ENCODE measurements at regions not wholly inside any gene's neighbourhood (a gene's known extent, or its start where the extent isn't known, plus 50 kb on each side); places are given as distances from the start of the nearest gene placed in this dataset.

DNA sequence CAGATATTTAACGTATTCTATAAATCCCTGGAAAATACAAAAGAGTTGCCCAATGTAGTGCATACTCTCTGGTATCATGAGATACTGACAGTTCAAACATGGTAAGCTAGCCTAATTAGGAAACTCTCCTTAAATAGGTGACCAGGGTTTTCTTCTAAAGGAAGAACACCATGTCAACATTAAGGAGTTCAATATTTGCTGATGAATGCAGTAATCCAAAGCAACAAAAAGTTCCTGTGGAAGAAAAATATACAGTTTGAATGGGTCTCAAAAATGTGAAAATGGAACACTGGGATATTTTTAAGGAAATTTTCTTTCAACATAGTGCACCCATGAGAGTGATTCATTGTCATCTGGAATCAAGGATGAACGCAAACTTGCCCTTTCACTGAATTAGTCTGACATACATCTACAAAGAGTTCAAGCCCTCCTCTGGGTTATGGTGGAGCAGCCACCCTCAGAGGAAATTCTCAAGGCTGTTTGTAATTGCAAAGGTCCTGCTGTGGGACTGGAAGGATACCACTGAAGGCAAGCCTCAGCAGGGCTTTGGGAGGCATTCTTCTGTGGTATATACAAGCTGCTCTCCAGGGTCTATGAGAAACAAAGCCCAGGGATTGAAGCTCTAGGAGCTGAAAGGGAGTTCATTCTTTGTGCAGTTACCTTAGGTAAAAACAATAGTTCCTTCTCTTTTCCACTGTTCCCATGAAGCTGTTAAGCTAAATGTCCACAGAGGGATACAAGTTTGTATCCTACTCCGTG lies 700.3 kb downstream of the TUSC7 start (continued):
- no peak for TF ChIP-seq THAP12 (CRISPR knock-in tag; IDR thresholded peaks at IDR 0.05)
- TF ChIP-seq CREM (IDR thresholded peaks at IDR 0.05; ENCODE audit: low read depth) = no peak
- TF ChIP-seq CTBP1 (IDR thresholded peaks at IDR 0.05; ENCODE audit: borderline replicate concordance) = no peak

DNA sequence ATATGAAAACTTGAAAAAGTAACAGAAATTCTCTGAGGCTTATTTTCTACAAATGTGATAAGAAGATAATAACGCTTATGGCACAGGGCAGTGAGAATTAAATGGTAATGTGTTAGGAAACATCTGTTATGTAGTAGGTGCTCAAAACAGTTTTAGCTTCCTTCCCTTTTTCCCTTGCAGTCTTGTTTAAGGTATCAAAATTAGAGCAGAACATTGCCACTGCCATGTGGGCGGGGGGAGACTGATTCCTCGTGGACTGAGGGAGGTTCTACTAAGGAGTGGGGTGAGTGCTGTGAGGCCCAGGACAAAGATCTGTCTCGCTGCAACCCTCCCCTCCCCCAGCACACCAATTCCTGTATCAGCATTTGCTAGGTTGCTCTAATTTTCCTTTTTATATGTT lies 702.4 kb downstream of the TUSC7 start:
- Histone ChIP-seq H3K79me2 (ENCODE audit: control insufficient read depth, insufficient read depth, low read length) (no peaks in the 10 kb centered on the region), H3K9me1 (ENCODE audit: control insufficient read depth, insufficient read depth, low read length) (no peaks in the 10 kb centered on the region), H2AFZ (ENCODE audit: low read depth, low read length) (no peak overlapping the region), H3K4me1 (replicated peaks in 1 of 2; ENCODE audit: control insufficient read depth in 2 of 2, insufficient read depth in 2 of 2, low read length in 2 of 2) (no peaks in the 10 kb centered on the region), H3K4me3 (no peak overlapping the region), H3K27me3 (ENCODE audit: control insufficient read depth in 2 of 2, insufficient read depth in 2 of 2, low read length in 2 of 2) (no peaks in the 10 kb centered on the region), H3K27ac (ENCODE audit: extremely low read depth, low read depth, low read length) (no peak overlapping the region), H4K20me1 (replicated peaks; ENCODE audit: control insufficient read depth, insufficient read depth, low read length) (no peaks in the 10 kb centered on the region), H3K9ac (ENCODE audit: insufficient read depth in 1 of 2, low read depth in 2 of 2, low read length in 2 of 2) (no peak overlapping the region), H3K4me2 (ENCODE audit: insufficient read depth, low read length) (no peak overlapping the region), H3K9me3 (replicated peaks; ENCODE audit: control insufficient read depth, insufficient read depth, low read depth, low read length) (no peaks in the 10 kb centered on the region), H3K36me3 (ENCODE audit: control insufficient read depth, insufficient read depth, low read length) (no peaks in the 10 kb centered on the region)
- intact Hi-C loops (cut with micrococcal nuclease) (no loop called here), in situ Hi-C loops (cut with MboI) (no loop called here)
- POLR2A ChIA-PET = no interaction called here
- CTCF ChIA-PET (ENCODE audit: low intra/inter-chr PET ratio) = no interaction called here
- TF ChIP-seq, protein P1, sequence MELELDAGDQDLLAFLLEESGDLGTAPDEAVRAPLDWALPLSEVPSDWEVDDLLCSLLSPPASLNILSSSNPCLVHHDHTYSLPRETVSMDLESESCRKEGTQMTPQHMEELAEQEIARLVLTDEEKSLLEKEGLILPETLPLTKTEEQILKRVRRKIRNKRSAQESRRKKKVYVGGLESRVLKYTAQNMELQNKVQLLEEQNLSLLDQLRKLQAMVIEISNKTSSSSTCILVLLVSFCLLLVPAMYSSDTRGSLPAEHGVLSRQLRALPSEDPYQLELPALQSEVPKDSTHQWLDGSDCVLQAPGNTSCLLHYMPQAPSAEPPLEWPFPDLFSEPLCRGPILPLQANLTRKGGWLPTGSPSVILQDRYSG (tag; conservative IDR thresholded peaks at IDR 0.05; ENCODE audit: low read depth) = no peak
- TF ChIP-seq RBM14 (IDR thresholded peaks at IDR 0.05; ENCODE audit: borderline replicate concordance, insufficient read depth, low read depth, low read length) = no peak
- no peak for TF ChIP-seq MEIS2 (IDR thresholded peaks at IDR 0.05; ENCODE audit: partially characterized antibody)
- no peak for TF ChIP-seq TEAD1 (CRISPR knock-in tag; IDR thresholded peaks at IDR 0.05)
- TF ChIP-seq HNRNPUL1 (IDR thresholded peaks at IDR 0.05; ENCODE audit: low read length) = no peak
- TF ChIP-seq MTA3 (IDR thresholded peaks at IDR 0.05; ENCODE audit: borderline replicate concordance) = no peak
- TF ChIP-seq ID3 (CRISPR knock-in tag; IDR thresholded peaks at IDR 0.05) = no peak
- no peak for TF ChIP-seq ID3 (tag; IDR thresholded peaks at IDR 0.05)
- no peak for TF ChIP-seq CAMTA2 (CRISPR knock-in tag; conservative IDR thresholded peaks at IDR 0.05)
- ATAC-seq (no peak), FAIRE-seq (no peak), DNase-seq (ENCODE audit: extremely low read depth in 1 of 4, low spot score in 3 of 4) (no peak)
- 0% methylated on average over 4 of the region's 4 CpGs for WGBS (ENCODE audit: insufficient coverage, low coverage, missing lambda C conversion rate)
- BruUV-seq (replicated peaks) = no TSS peak

Data from K562 (cell line).